HG03066 (cell line): ENCODE measurements at regions not wholly inside any gene's neighbourhood (a gene's known extent, or its start where the extent isn't known, plus 50 kb on each side); places are given as distances from the start of the nearest gene placed in this dataset.
"Not testable (repeated sequence)": the region's sequence is repeated elsewhere in the genome, so short reads cannot be mapped to it uniquely, and the experiment has no call there.

Source experiments
- ATAC-seq: cut with Tn5 transposase; IDR thresholded peaks from one replicate; pipeline ENCODE4 v1.9.1; 2021; ENCODE audit warnings: low read depth; ENCODE audit not compliant: unreplicated experiment

GRCh38 chr9:100794738-100795269, 216.9 kb downstream of the CAVIN4 start:
- no peak for ATAC-seq

DNA sequence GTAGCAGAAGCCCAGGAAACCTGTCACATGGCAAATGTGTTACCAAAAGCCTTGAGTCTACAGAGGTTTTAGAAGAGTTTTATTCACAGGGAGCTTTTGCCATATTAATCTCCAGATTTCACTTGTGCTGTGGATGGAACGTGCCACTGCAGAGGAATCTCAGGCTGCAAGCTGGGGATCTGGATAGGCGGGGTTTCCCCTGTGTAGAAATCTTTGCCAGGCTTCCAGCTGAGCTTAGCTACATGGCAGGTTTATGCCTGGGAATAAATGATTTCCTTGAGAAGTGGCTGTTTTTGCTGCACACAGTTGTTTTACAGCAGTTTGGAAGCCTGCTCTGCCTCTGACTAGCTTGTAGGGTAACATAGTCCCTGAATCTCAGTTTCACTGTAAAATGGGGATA, 224.6 kb upstream of the PLPPR1 start:
- no peak for ATAC-seq

DNA sequence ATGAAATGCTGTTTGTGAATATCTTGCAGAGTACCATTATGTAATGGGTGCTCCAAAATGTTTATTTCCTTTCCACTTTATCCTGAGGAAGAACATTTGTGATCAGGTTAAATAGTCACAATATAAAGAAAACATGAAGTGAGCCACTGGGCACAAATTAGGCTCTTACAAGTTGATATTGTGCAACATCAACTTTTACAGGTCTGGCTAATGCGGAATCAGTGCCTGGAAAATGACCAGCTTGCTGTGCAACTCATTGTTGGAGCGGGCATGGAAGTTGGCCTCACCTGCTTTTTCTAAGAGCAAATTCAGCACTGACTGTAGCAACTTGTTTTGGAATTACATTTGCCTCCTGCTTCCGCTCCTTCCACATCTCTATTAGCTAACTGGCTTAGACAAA, 216.9 kb upstream of the PLPPR1 start:
- ATAC-seq: no peak

DNA sequence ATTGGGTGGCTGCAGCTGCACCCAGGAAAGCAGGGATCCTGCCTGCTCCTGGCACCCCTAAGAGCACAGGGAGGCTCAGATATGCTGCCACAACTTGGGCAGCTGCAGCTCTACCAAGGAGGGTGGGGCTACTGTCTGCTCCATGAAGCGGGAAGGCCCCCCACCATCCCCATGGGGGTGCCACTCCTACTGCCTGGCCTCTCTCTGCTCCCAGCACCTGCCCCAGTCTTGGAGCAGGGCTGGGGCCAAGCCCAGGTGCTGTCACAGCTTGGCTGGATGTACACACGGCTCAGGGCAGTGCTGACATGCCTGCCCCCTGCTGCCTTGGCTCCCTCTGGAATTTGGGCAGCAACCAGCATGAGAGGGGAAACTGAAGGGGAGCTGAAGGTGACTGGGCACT, 214.7 kb upstream of the PLPPR1 start:
- no peak for ATAC-seq

GRCh38 chr9:100819980-100820379, 208.5 kb upstream of the PLPPR1 start:
- ATAC-seq: no peak

DNA sequence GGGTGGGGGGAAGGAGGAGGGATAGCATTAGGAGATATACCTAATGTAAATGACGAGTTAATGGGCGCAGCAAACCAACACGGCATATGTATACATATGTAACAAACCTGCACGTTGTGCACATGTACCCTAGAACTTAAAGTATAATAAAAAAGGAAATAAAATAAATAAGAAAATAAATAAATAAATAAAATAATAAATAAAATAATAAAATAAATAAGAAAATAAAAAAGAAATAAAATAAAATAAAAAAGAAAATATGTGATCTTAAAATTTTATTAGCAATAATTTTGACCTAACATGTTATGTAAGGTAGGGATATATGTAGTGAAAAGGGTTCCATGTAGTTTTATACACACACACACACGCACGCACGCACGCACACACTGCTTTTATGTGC, 195.5 kb upstream of the PLPPR1 start:
- ATAC-seq: not testable (repeated sequence)

DNA sequence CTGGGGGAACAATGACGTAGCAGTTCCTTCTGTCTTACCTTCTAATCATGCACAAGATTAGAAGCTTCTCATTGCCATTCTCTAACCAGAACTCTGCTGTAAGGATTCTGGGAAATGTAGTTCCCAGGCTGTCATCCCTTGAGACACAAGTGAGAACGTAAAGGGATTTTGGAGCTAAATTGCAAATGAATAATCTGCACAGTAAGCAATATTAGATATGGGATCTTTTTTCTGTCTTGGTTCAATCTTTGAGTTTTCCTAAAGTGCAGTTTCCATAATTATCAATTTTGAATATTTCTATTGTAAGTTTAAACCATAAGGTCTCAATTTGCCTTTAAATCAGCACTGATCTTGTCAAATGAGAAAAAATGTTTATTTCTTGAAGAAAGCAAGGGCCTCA, 189.7 kb upstream of the PLPPR1 start:
- no peak for ATAC-seq

DNA sequence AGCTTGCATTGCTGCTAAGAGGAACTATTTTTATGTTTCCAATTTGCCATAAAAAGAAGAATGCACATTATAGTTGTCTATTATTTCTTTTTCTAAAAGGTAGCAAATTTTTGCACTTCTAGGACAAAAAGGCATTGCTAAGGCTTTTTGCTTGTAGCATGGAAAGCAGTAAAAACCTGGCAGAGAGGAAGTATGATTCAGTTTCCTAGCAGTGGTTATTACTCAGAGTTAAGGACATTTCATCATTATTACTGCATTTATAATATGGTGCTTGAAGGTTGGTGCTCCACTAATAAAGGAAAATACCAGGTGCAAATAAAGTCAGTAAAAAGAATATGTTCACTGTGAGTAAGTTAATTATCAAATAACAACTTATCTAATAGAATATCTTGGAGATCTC, 179.8 kb upstream of the PLPPR1 start:
- ATAC-seq: no peak

GRCh38 chr9:100852088-100852487, 176.4 kb upstream of the PLPPR1 start:
- no peak for ATAC-seq

GRCh38 chr9:100856238-100856637, 172.3 kb upstream of the PLPPR1 start:
- ATAC-seq: no peak

DNA sequence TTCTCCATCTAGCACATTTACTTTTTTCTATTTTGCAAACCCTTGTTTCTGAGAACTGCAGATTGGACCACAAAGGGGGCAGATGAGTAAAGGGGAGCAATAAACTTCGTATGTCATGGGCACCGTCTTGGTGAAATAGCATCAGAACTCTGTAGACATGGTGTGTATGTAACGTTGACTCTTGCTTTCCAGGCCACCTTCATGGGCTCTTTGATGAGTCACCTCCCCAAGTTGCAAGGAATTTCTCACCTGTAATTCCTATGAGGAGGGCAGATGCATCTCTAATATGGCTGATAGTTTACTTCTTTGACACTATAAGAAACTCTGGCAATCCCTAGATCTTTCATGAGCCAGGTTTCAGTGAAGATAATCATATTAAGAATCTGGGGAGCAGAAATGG, 163.4 kb upstream of the PLPPR1 start:
- no peak for ATAC-seq

DNA sequence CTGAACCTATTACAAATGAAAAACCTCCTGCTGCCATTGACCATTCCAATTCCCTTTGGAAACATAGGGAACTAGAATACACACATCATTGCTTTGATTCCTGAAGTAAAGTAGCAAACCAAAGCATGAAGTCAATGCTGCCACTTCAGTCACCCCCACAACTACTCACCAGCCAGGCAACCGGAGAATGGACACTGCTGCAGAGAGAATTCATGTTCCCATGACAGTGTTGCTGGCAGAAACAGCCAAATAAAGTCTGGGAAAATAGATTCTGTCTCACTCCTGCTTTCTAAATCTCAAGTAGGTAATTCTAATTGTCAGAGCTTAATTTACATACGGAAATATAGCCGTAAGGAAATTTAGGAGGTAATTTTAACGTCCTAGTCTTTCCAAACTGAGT, 162.9 kb upstream of the PLPPR1 start:
- no peak for ATAC-seq

GRCh38 chr9:100869326-100869725, 159.2 kb upstream of the PLPPR1 start:
- no peak for ATAC-seq

GRCh38 chr9:100879884-100880283, 148.6 kb upstream of the PLPPR1 start:
- no peak for ATAC-seq

DNA sequence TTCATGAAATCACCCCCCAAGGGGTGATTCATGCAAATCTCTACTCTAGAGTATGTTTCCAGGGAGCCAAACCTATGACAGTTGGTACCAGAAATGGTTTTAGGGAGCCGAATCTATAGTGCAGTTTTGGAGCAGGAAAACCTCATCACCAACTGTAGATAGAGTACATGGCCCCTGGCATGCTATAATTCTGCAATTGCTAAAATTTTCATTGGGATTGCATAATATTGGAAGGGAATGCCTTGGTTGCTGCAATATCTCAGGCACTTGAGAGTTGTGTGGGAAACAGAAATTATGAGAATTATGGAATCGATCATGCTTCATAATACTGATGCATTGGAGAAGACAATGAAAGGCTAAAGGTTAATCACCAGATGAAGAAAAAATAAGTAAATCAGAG, 148.2 kb upstream of the PLPPR1 start:
- no peak for ATAC-seq

DNA sequence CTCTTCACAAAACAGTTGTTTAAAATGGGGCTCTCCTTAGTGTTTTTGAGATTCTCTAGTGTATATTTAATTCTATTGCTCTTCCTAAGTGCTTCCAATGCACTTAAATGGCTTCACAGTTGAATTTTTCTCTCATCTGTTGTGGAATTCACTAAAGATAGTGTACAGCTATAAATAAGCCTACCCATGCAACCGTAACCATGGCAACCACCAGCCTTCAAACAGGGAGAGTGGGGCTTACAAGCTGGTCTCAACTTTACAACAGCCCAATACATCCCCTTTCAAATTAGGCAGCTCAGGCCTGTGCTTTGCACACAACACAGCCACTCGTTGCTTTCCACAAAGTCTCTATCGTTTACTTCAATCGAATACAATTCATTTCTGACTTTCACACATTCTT, 144.0 kb upstream of the PLPPR1 start:
- ATAC-seq: no peak

DNA sequence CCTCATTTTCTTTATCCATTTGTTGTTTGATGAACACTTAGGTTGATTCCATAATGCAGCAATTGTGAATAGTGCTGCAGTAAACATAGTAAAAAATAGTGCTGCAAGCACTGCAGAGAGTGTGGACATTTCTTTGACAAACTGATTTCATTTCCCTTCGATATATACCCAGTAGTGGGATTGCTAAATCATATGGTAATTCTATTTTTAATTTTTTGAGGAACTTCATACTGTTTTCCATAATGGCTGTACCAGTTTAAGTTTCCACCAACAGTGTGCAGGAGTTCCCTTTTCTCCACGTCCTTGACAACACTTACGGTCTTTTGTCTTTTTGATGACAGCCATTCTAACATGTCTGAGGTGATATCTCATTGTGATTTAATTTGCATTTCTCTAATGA, 138.2 kb upstream of the PLPPR1 start:
- ATAC-seq: no peak

DNA sequence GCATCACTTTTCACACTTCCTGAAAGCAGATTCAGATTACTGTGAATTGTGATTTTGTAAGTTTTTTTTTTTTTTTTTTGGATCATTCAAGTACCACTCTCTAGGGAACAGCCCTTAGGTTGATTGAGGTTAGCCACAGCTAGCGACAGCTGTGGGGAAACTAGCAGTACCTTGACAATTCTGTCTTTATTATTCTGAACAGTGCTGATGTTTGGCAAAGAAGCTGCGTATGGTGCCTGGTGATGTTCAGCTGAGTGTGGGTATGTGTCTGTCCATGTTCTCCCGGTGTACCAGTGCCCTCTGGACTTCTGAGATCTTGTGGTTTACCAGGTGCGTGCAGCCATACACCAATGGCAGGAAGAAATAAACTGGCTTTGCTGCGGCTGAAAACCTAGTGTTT, 117.3 kb upstream of the PLPPR1 start:
- no peak for ATAC-seq

GRCh38 chr9:100913257-100913656, 115.3 kb upstream of the PLPPR1 start:
- ATAC-seq: no peak

DNA sequence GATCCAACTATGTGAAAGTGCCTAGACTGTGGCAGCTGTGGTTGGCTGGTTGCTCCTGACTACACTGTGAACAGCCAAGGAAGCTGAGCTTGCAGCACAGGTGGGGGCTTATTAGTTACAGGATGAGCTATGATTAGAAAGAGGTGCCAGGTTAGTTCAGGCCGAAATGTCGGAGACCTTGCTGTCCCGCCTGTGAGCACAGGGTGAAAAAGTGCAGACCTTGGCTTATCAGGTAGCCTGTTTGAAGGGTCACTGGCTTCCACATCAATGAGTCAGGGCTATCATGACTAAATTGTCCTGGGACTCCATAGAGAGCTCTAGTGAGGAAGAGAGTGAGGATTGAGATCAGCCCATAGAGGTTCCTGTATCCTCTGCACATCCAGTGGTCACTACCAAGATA, 114.3 kb upstream of the PLPPR1 start:
- no peak for ATAC-seq

DNA sequence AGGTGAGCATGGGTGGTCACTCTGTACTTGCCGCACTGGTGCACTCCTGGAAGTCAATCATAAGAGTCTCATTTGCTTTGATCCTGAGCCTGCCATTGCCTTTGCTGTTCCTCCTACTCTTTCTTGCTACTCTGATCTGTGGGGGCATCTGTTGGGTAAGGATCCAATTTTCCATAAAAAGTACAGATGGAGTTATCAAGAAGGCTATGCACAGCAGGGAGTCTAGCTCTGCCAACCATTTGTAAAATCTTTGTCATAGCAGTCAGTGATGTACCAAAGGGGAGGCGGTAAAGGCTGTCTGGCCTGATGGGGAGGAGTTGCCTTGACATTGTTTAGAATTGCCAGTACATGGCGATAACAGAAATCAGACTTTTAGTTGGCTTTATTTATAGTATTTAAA, 109.0 kb upstream of the PLPPR1 start:
- no peak for ATAC-seq

GRCh38 chr9:100926366-100926765, 102.2 kb upstream of the PLPPR1 start:
- ATAC-seq: no peak

DNA sequence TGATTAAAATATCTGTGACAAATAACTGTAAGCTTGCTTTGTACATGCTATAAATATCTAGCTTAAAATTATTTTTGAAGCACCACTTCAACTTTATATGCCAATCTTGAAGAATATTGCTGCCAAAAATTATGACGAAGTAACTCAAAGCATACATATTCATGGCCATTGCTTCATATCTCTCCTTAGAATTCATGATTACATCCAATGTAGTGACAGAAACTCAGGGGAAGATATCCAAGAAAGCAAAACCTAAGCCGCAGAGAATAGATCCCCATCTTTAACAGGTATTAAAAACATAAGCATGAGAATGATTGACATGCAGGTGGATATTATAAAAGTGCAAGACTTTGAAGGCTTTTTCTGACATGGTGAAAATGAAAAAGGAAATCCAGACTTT, 100.8 kb upstream of the PLPPR1 start:
- ATAC-seq: no peak
